C1 segment of cervical spinal cord (tissue), 14 donors: ENCODE measurements at regions not wholly inside any gene's neighbourhood (a gene's known extent, or its start where the extent isn't known, plus 50 kb on each side); places are given as distances from the start of the nearest gene placed in this dataset.
A peak's percentile ranks its signal among the peaks of the same experiment; 100 is the strongest.
"Not testable (repeated sequence)": the region's sequence is repeated elsewhere in the genome, so short reads cannot be mapped to it uniquely, and the experiment has no call there.

Source experiments
- DNase-seq, 14 donors: peaks; one replicate each; lab custom pipeline; 2025; lab: John Stamatoyannopoulos, UW

- DNase-seq: no peak
Measured at GRCh38 chr7:39825401-39825980, 124.6 kb upstream of the CDK13 start.

GRCh38 chr7:39826166-39826565 lies 123.9 kb upstream of the CDK13 start:
- no peak for DNase-seq

GRCh38 chr7:39827571-39827970 lies 122.5 kb upstream of the CDK13 start:
- DNase-seq: no peak

- no peak for DNase-seq
Measured at GRCh38 chr7:39829028-39829427, 121.0 kb upstream of the CDK13 start.

- no peak for DNase-seq
Measured at GRCh38 chr7:39832519-39833085, 117.5 kb upstream of the CDK13 start.

- peak in 10 of 14 donors; percentile 10 to 52 (median 24) for DNase-seq
Measured at GRCh38 chr7:39833180-39833799, 116.8 kb upstream of the CDK13 start.

GRCh38 chr7:39833865-39834634 lies 116.0 kb upstream of the CDK13 start:
- DNase-seq: not testable (repeated sequence)

GRCh38 chr7:39838326-39838725 lies 111.7 kb upstream of the CDK13 start:
- no peak for DNase-seq

- no peak for DNase-seq
Measured at GRCh38 chr7:39845006-39845405, 105.0 kb upstream of the CDK13 start.

GRCh38 chr7:39847227-39847626 lies 102.8 kb upstream of the CDK13 start:
- DNase-seq: no peak

- DNase-seq: no peak
Measured at GRCh38 chr7:39851466-39852045, 98.5 kb upstream of the CDK13 start.

GRCh38 chr7:39854616-39855324 lies 95.3 kb upstream of the CDK13 start:
- DNase-seq: not testable (repeated sequence)

- no peak for DNase-seq
Measured at GRCh38 chr7:39855325-39855674, 94.8 kb upstream of the CDK13 start.

- DNase-seq: not testable (repeated sequence)
Measured at GRCh38 chr7:39863675-39864322, 86.3 kb upstream of the CDK13 start.

- not testable (repeated sequence) for DNase-seq
Measured at GRCh38 chr7:39869888-39870522, 80.1 kb upstream of the CDK13 start.

- not testable (repeated sequence) for DNase-seq
Measured at GRCh38 chr7:39871610-39872009, 78.4 kb upstream of the CDK13 start.

GRCh38 chr7:39880556-39880955 lies 69.5 kb upstream of the CDK13 start:
- DNase-seq: no peak

- no peak for DNase-seq
Measured at GRCh38 chr7:39882148-39882784, 67.8 kb upstream of the CDK13 start.

- DNase-seq: no peak
Measured at GRCh38 chr7:39883812-39884390, 66.2 kb upstream of the CDK13 start.
